HG03342 (cell line): ENCODE measurements at regions not wholly inside any gene's neighbourhood (a gene's known extent, or its start where the extent isn't known, plus 50 kb on each side); places are given as distances from the start of the nearest gene placed in this dataset.

Source experiments
- ATAC-seq: cut with Tn5 transposase; IDR thresholded peaks from one replicate; pipeline ENCODE4 v1.9.1; 2021; ENCODE audit warnings: mild to moderate bottlenecking, moderate library complexity; ENCODE audit not compliant: unreplicated experiment

GRCh38 chr5:96284727-96285389, 148.2 kb downstream of the PCSK1 start:
- ATAC-seq, result no peak

- no peak for ATAC-seq
Measured at GRCh38 chr5:96283589-96283988, 149.5 kb downstream of the PCSK1 start.

GRCh38 chr5:96282020-96282419, 151.0 kb downstream of the PCSK1 start:
- ATAC-seq, result no peak

GRCh38 chr5:96280946-96281393, 152.1 kb downstream of the PCSK1 start:
- ATAC-seq, result no peak

- peak; percentile 86 for ATAC-seq
Measured at GRCh38 chr5:96279801-96280542, 153.1 kb downstream of the PCSK1 start.

- ATAC-seq, result no peak
Measured at GRCh38 chr5:96278981-96279380, 154.1 kb downstream of the PCSK1 start.

GRCh38 chr5:96275051-96275450, 158.0 kb downstream of the PCSK1 start:
- ATAC-seq, result no peak

- no peak for ATAC-seq
Measured at GRCh38 chr5:96265487-96265886, 167.6 kb downstream of the PCSK1 start.

GRCh38 chr5:96264047-96264446, 169.0 kb downstream of the PCSK1 start:
- no peak for ATAC-seq

GRCh38 chr5:96262105-96262504, 170.9 kb downstream of the PCSK1 start:
- no peak for ATAC-seq

- ATAC-seq, result no peak
Measured at GRCh38 chr5:96260009-96260408, 173.0 kb downstream of the PCSK1 start.

GRCh38 chr5:96259151-96259772, 173.8 kb downstream of the PCSK1 start:
- ATAC-seq, result peak; percentile 62

- ATAC-seq, result no peak
Measured at GRCh38 chr5:96258692-96259091, 174.4 kb downstream of the PCSK1 start.

GRCh38 chr5:96257904-96258303, 175.1 kb downstream of the PCSK1 start:
- no peak for ATAC-seq

- ATAC-seq, result no peak
Measured at GRCh38 chr5:96256795-96257470, 176.1 kb downstream of the PCSK1 start.

- no peak for ATAC-seq
Measured at GRCh38 chr5:96254980-96255691, 177.9 kb downstream of the PCSK1 start.

- no peak for ATAC-seq
Measured at GRCh38 chr5:96253140-96253539, 179.9 kb downstream of the PCSK1 start.

GRCh38 chr5:96252596-96252995, 180.5 kb downstream of the PCSK1 start:
- no peak for ATAC-seq

GRCh38 chr5:96250782-96251181, 182.3 kb downstream of the PCSK1 start:
- no peak for ATAC-seq

- ATAC-seq, result no peak
Measured at GRCh38 chr5:96248131-96248530, 184.9 kb downstream of the PCSK1 start.

GRCh38 chr5:96247708-96248107, 185.3 kb downstream of the PCSK1 start:
- ATAC-seq, result no peak
